ENCODE measurements at regions not wholly inside any gene's neighbourhood (a gene's known extent, or its start where the extent isn't known, plus 50 kb on each side); places are given as distances from the start of the nearest gene placed in this dataset.

- Histone ChIP-seq H3K27me3 (ENCODE audit: control insufficient read depth, insufficient read depth, low read length) (no peaks in the 10 kb centered on the region), H3K4me3 (replicated peaks in 1 of 4; ENCODE audit: control extremely low read depth in 1 of 4, insufficient read depth in 1 of 4, low read depth in 3 of 4, low read length in 4 of 4) (no peak overlapping the region), H3K9ac (ENCODE audit: insufficient read depth, low read length) (no peak overlapping the region), H2AFZ (ENCODE audit: low read length) (no peak overlapping the region), H3K9me3 (ENCODE audit: control insufficient read depth, insufficient read depth, low read depth, low read length) (no peaks in the 10 kb centered on the region), H3K4me1 (ENCODE audit: control insufficient read depth, extremely low read depth, insufficient read depth, low read length) (no peaks in the 10 kb centered on the region), H3K4me2 (ENCODE audit: extremely low read depth, insufficient read depth, low read length) (no peak overlapping the region), H3K36me3 (ENCODE audit: control insufficient read depth, insufficient read depth, low read length) (no peaks in the 10 kb centered on the region), H4K20me1 (ENCODE audit: control insufficient read depth, extremely low read depth, insufficient read depth, low read length) (no peaks in the 10 kb centered on the region), H3K27ac (ENCODE audit: insufficient read depth, low read length) (no peak overlapping the region), H3K79me2 (ENCODE audit: control insufficient read depth, insufficient read depth, low read length) (no peaks in the 10 kb centered on the region)
- no peak for TF ChIP-seq CTCF (conservative IDR thresholded peaks at IDR 0.05 in 1 of 2, IDR thresholded peaks at IDR 0.05 in 1 of 2; ENCODE audit: low read depth in 1 of 2, low read length in 2 of 2)
- no peak for TF ChIP-seq EZH2 (IDR thresholded peaks at IDR 0.05; ENCODE audit: low read length, missing control alignments)
- DNase-seq (ENCODE audit: low read depth in 2 of 2) = no peak
These were observed 67.4 kb upstream of the EXOC4 start for GRCh38 chr7:133185512-133185911.

GRCh38 chr7:133186060-133186459, 66.8 kb upstream of the EXOC4 start:
- no peak for DNase-seq (ENCODE audit: low read depth in 2 of 2)
- H3K4me3 ChIP-seq (replicated peaks in 1 of 4; ENCODE audit: control extremely low read depth in 1 of 4, insufficient read depth in 1 of 4, low read depth in 3 of 4, low read length in 4 of 4) = no peak overlapping the region
- no peaks in the 10 kb centered on the region for H3K36me3 ChIP-seq (ENCODE audit: control insufficient read depth, insufficient read depth, low read length)
- TF ChIP-seq EZH2 (IDR thresholded peaks at IDR 0.05; ENCODE audit: low read length, missing control alignments) = no peak
- no peaks in the 10 kb centered on the region for H3K27me3 ChIP-seq (ENCODE audit: control insufficient read depth, insufficient read depth, low read length)
- no peak overlapping the region for H3K9ac ChIP-seq (ENCODE audit: insufficient read depth, low read length)
- H3K4me2 ChIP-seq (ENCODE audit: extremely low read depth, insufficient read depth, low read length) = no peak overlapping the region
- no peak overlapping the region for H2AFZ ChIP-seq (ENCODE audit: low read length)
- no peak overlapping the region for H3K27ac ChIP-seq (ENCODE audit: insufficient read depth, low read length)
- H3K4me1 ChIP-seq (ENCODE audit: control insufficient read depth, extremely low read depth, insufficient read depth, low read length) = no peaks in the 10 kb centered on the region
- H4K20me1 ChIP-seq (ENCODE audit: control insufficient read depth, extremely low read depth, insufficient read depth, low read length) = no peaks in the 10 kb centered on the region
- H3K9me3 ChIP-seq (ENCODE audit: control insufficient read depth, insufficient read depth, low read depth, low read length) = no peaks in the 10 kb centered on the region
- H3K79me2 ChIP-seq (ENCODE audit: control insufficient read depth, insufficient read depth, low read length) = no peaks in the 10 kb centered on the region

GRCh38 chr7:133190172-133190528, 62.7 kb upstream of the EXOC4 start:
- H3K4me3 ChIP-seq (replicated peaks in 1 of 4; ENCODE audit: control extremely low read depth in 1 of 4, insufficient read depth in 1 of 4, low read depth in 3 of 4, low read length in 4 of 4) = no peak overlapping the region

More at GRCh38 chr7:133190172-133190528, 62.7 kb upstream of the EXOC4 start:
- H3K9me3 ChIP-seq (ENCODE audit: control insufficient read depth, insufficient read depth, low read depth, low read length) = no peaks in the 10 kb centered on the region
- H3K4me1 ChIP-seq (ENCODE audit: control insufficient read depth, extremely low read depth, insufficient read depth, low read length) = no peaks in the 10 kb centered on the region
- no peaks in the 10 kb centered on the region for H3K36me3 ChIP-seq (ENCODE audit: control insufficient read depth, insufficient read depth, low read length)
- DNase-seq (ENCODE audit: low read depth in 2 of 2) = no peak
- TF ChIP-seq EZH2 (IDR thresholded peaks at IDR 0.05; ENCODE audit: low read length, missing control alignments) = no peak
- TF ChIP-seq CTCF (conservative IDR thresholded peaks at IDR 0.05 in 1 of 2, IDR thresholded peaks at IDR 0.05 in 1 of 2; ENCODE audit: low read depth in 1 of 2, low read length in 2 of 2) = no peak
- H3K4me2 ChIP-seq (ENCODE audit: extremely low read depth, insufficient read depth, low read length) = no peak overlapping the region
- no peaks in the 10 kb centered on the region for H3K79me2 ChIP-seq (ENCODE audit: control insufficient read depth, insufficient read depth, low read length)
- H4K20me1 ChIP-seq (ENCODE audit: control insufficient read depth, extremely low read depth, insufficient read depth, low read length) = no peaks in the 10 kb centered on the region
- no peak overlapping the region for H2AFZ ChIP-seq (ENCODE audit: low read length)
- no peaks in the 10 kb centered on the region for H3K27me3 ChIP-seq (ENCODE audit: control insufficient read depth, insufficient read depth, low read length)
- no peak overlapping the region for H3K9ac ChIP-seq (ENCODE audit: insufficient read depth, low read length)
- H3K27ac ChIP-seq (ENCODE audit: insufficient read depth, low read length) = no peak overlapping the region

Measured in fibroblast of lung (primary cell).